ENCODE measurements at regions not wholly inside any gene's neighbourhood (a gene's known extent, or its start where the extent isn't known, plus 50 kb on each side); places are given as distances from the start of the nearest gene placed in this dataset.
A peak's percentile ranks its signal among the peaks of the same experiment; 100 is the strongest.

DNA sequence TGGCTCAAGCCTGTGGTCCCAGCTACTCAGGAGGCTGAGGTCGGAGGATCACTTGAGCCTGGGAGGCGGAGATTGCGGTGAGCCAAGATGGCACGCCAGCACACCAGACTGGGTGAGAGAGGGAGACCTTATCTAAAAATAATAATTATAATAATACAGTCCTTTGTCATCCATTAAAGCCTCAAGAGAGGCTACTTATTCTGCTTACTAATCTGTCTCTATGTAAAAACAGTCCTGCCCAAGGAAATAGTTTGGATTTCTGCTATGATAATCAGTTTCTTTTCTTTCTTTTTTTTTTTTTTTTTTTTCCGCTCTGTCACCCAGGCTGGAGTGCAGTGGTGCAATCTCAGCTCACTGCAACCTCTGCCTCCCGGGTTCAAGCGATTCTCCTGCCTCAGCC, 228.3 kb downstream of the C1D start:
- TF ChIP-seq CTCF (IDR thresholded peaks at IDR 0.05), result no peak

GRCh38 chr2:67835266-67835665, 227.5 kb downstream of the C1D start:
- no peak for TF ChIP-seq CTCF (IDR thresholded peaks at IDR 0.05)

DNA sequence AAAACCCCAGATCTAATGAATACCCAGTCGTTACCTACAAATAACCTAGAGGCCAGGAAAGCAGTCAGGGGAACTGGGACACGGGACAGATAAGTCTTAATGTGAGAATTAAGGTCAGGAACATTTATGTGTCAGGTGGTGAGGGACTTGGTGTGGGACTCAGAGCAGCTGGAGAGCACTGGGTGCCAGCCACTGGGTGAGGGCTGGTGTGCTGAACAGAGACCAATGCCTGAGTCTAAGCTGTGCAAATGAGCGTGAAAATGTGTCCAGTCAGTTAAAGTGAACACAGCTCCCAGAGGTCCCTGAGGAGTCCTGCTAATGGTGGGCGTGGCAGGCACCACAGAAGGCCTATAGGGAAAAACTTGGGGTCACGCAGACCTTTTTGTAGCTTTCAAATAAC, 225.9 kb downstream of the C1D start:
- no peak for TF ChIP-seq CTCF (IDR thresholded peaks at IDR 0.05)

GRCh38 chr2:67838205-67838604, 224.6 kb downstream of the C1D start:
- no peak for TF ChIP-seq CTCF (IDR thresholded peaks at IDR 0.05)

DNA sequence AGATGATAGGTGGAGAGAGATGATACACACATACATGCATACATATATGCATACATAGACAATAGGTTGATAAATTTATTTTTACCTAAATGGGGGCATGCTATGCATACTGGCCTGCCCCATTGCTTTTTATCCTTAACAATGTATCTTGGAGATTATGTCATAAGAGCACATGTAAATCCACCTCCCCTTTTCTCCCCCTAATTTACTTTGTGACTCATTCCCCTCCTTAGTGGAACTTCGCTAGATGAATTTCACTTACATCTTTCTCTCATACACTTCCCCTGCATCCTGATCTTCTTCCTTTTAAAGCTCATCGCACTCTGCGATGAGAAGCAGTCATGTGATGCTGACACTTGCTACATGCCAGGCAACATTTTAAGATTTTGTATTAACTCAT, 223.6 kb downstream of the C1D start:
- no peak for TF ChIP-seq CTCF (IDR thresholded peaks at IDR 0.05)

- TF ChIP-seq CTCF (IDR thresholded peaks at IDR 0.05), result no peak
These were observed 223.1 kb downstream of the C1D start for GRCh38 chr2:67839668-67840067.

GRCh38 chr2:67840460-67841068, 222.2 kb downstream of the C1D start:
- peak; percentile 73 for TF ChIP-seq CTCF (IDR thresholded peaks at IDR 0.05)

DNA sequence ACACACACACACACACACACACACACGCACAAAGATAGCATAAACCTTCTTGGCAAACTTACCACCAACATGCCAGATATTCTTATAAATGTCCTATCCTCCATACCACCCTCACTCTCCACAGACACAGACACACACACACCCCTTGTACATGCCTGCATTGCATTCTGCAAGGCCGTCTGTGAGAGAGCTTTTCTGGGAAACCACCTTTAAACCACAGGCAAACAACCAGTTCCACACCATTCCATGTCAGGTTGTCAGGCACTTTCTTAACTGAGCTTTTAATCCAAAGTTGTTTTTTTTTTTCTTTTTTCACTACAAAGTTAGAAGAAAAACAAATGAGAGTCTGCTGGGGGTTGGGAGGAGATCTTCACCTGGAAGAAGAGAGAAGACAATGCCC, 221.1 kb downstream of the C1D start:
- TF ChIP-seq CTCF (IDR thresholded peaks at IDR 0.05), result no peak
